ENCODE measurements at regions not wholly inside any gene's neighbourhood (a gene's known extent, or its start where the extent isn't known, plus 50 kb on each side); places are given as distances from the start of the nearest gene placed in this dataset.

- no peak overlapping the region for H3K4me3 Mint-ChIP-seq
Observed at GRCh38 chr2:209076151-209076550, 347.7 kb upstream of the MAP2 start.

GRCh38 chr2:209086761-209087160 is 337.1 kb upstream of the MAP2 start:
- no peaks in the 10 kb centered on the region for H3K9me3 ChIP-seq (ENCODE audit: control extremely low read depth in 1 of 3, control insufficient read depth in 2 of 3, insufficient read depth in 1 of 3, low read length in 2 of 3)
- no peak for TF ChIP-seq EZH2 (IDR thresholded peaks at IDR 0.05; ENCODE audit: borderline replicate concordance, insufficient read depth, low read depth, low read length, poor library complexity, severe bottlenecking)
- no peak for TF ChIP-seq CTCF (IDR thresholded peaks at IDR 0.05)
- DNase-seq (no peak), ATAC-seq (ENCODE audit: low read depth) (no peak)
- no peaks in the 10 kb centered on the region for H4K20me1 ChIP-seq (ENCODE audit: control insufficient read depth, insufficient read depth, low read length, poor library complexity, severe bottlenecking)
- WGBS (ENCODE audit: insufficient coverage): 40% methylated on average over 1 of the region's 3 CpGs
- ChIA-PET CTCF (no interaction called here), POLR2A (no interaction called here)
- H3K27me3 Mint-ChIP-seq: no peaks in the 10 kb centered on the region
- H3K79me2 ChIP-seq (ENCODE audit: control insufficient read depth, insufficient read depth, low read length): no peaks in the 10 kb centered on the region
- H3K4me3 ChIP-seq (ENCODE audit: control extremely low read depth in 1 of 5, extremely low read depth in 1 of 5, insufficient read depth in 1 of 5, low read depth in 2 of 5, low read length in 4 of 5): no peak overlapping the region
- H3K27ac ChIP-seq (ENCODE audit: low read length in 2 of 2): no peak overlapping the region
- H3K4me1 Mint-ChIP-seq: no peaks in the 10 kb centered on the region
- H3K27ac Mint-ChIP-seq: no peak overlapping the region
- no peaks in the 10 kb centered on the region for H3K9me3 Mint-ChIP-seq (ENCODE audit: insufficient read depth)
- intact Hi-C loops (cut with micrococcal nuclease): no loop called here
- no peak overlapping the region for H3K4me2 ChIP-seq (replicated peaks; ENCODE audit: low read depth, low read length, poor library complexity, severe bottlenecking)
- H3K4me3 Mint-ChIP-seq: no peak overlapping the region
- H3K9ac ChIP-seq (ENCODE audit: low read length): no peak overlapping the region
- no peaks in the 10 kb centered on the region for H3K36me3 ChIP-seq (replicated peaks in 1 of 2; ENCODE audit: control extremely low read depth in 1 of 2, control insufficient read depth in 1 of 2, extremely low read depth in 1 of 2, insufficient read depth in 2 of 2, low read length in 1 of 2)
- H2AFZ ChIP-seq (ENCODE audit: insufficient read depth, low read depth, low read length, poor library complexity, severe bottlenecking): no peak overlapping the region
- no peaks in the 10 kb centered on the region for H3K27me3 ChIP-seq (replicated peaks in 1 of 4; ENCODE audit: control extremely low read depth in 1 of 4, control insufficient read depth in 3 of 4, insufficient read depth in 4 of 4, low read length in 3 of 4)
- H3K4me1 ChIP-seq (ENCODE audit: control insufficient read depth in 2 of 2, insufficient read depth in 2 of 2, low read length in 2 of 2): no peaks in the 10 kb centered on the region

More at GRCh38 chr2:209076151-209076550, 347.7 kb upstream of the MAP2 start:
- Histone ChIP-seq H4K20me1 (ENCODE audit: control insufficient read depth, insufficient read depth, low read length, poor library complexity, severe bottlenecking) (no peaks in the 10 kb centered on the region), H3K4me1 (ENCODE audit: control insufficient read depth in 2 of 2, insufficient read depth in 2 of 2, low read length in 2 of 2) (no peaks in the 10 kb centered on the region), H3K27me3 (replicated peaks in 1 of 4; ENCODE audit: control extremely low read depth in 1 of 4, control insufficient read depth in 3 of 4, insufficient read depth in 4 of 4, low read length in 3 of 4) (no peaks in the 10 kb centered on the region), H3K9me3 (ENCODE audit: control extremely low read depth in 1 of 3, control insufficient read depth in 2 of 3, insufficient read depth in 1 of 3, low read length in 2 of 3) (no peaks in the 10 kb centered on the region), H3K36me3 (replicated peaks in 1 of 2; ENCODE audit: control extremely low read depth in 1 of 2, control insufficient read depth in 1 of 2, extremely low read depth in 1 of 2, insufficient read depth in 2 of 2, low read length in 1 of 2) (no peaks in the 10 kb centered on the region), H2AFZ (ENCODE audit: insufficient read depth, low read depth, low read length, poor library complexity, severe bottlenecking) (no peak overlapping the region), H3K4me3 (ENCODE audit: control extremely low read depth in 1 of 5, extremely low read depth in 1 of 5, insufficient read depth in 1 of 5, low read depth in 2 of 5, low read length in 4 of 5) (no peak overlapping the region), H3K9ac (ENCODE audit: low read length) (no peak overlapping the region), H3K27ac (ENCODE audit: low read length in 2 of 2) (no peak overlapping the region), H3K4me2 (replicated peaks; ENCODE audit: low read depth, low read length, poor library complexity, severe bottlenecking) (no peak overlapping the region), H3K79me2 (ENCODE audit: control insufficient read depth, insufficient read depth, low read length) (no peaks in the 10 kb centered on the region)
- Mint-ChIP-seq H3K27me3 (no peaks in the 10 kb centered on the region), H3K9me3 (ENCODE audit: insufficient read depth) (no peaks in the 10 kb centered on the region), H3K27ac (no peak overlapping the region), H3K4me1 (no peaks in the 10 kb centered on the region)
- ATAC-seq (ENCODE audit: low read depth) (no peak), DNase-seq (no peak)
- ChIA-PET CTCF (no interaction called here), POLR2A (no interaction called here)
- WGBS (ENCODE audit: insufficient coverage): no CpG with 5 or more reads among the region's 1 CpG
- intact Hi-C loops (cut with micrococcal nuclease): no loop called here
- no peak for TF ChIP-seq EZH2 (IDR thresholded peaks at IDR 0.05; ENCODE audit: borderline replicate concordance, insufficient read depth, low read depth, low read length, poor library complexity, severe bottlenecking)
- no peak for TF ChIP-seq CTCF (IDR thresholded peaks at IDR 0.05)
